GM12878 (cell line): ENCODE measurements at regions not wholly inside any gene's neighbourhood (a gene's known extent, or its start where the extent isn't known, plus 50 kb on each side); places are given as distances from the start of the nearest gene placed in this dataset.

Source experiments
- ATAC-seq: fragments of 200-7000 bp; cut with Tn5 transposase; 3 replicates; pipeline ENCODE4 v1.9.1; 2020; ENCODE audit warnings: mild to moderate bottlenecking, moderate library complexity
- BruUV-seq: library from RNA; stranded (reverse); fragments of 400-500 nt; replicated peaks from 2 replicates; lab custom pipeline; 2021; lab: Mats Ljungman, UMichigan
- CTCF ChIA-PET: fragments of 300-600 bp; sonication (Branson Sonifier 250); formaldehyde crosslinking; extraction: SDS; loops from one replicate; lab custom pipeline; 2021; ENCODE audit warnings: inconsistent platforms; lab: Yijun Ruan, JAX
- POLR2A ChIA-PET: fragments of 350-600 bp; formaldehyde crosslinking; extraction: SDS; loops from one replicate; lab custom pipeline; 2021; ENCODE audit warnings: inconsistent platforms; lab: Charles Lee
- RAD21 ChIA-PET: fragments of 300-600 bp; sonication (Branson Sonifier 250); formaldehyde crosslinking; loops from one replicate; lab custom pipeline; 2023; ENCODE audit warnings: antibody characterized with exemption; ENCODE audit not compliant: unreplicated experiment; lab: Charles Lee
- SMC1A ChIA-PET: fragments of 300-600 bp; sonication (Branson Sonifier 250); formaldehyde crosslinking; loops from one replicate; lab custom pipeline; 2023; ENCODE audit not compliant: unreplicated experiment, uncharacterized antibody; lab: Charles Lee
- DNase-seq: peaks from one replicate; pipeline ENCODE4 v3.0.0-alpha.2; 2011; ENCODE audit warnings: low read depth, low spot score
- FAIRE-seq: peaks from 3 replicates; lab custom pipeline; 2011; peaks lifted over from hg19 to GRCh38; lab: Jason Lieb, UNC
- H2AFZ ChIP-seq: 2 replicates; pipeline ENCODE4 v1.6.0; 2011; ENCODE audit warnings: low read depth, low read length, control low read depth; ENCODE audit not compliant: control insufficient read depth
- H3K27ac ChIP-seq: 2 replicates; pipeline ENCODE4 v1.5.1; 2011; ENCODE audit warnings: control low read depth; ENCODE audit not compliant: control insufficient read depth, insufficient read depth
- H3K27me3 ChIP-seq, 2 experiments: replicated peaks in 1 of 2; 2 replicates each; pipeline versions ENCODE4 v1.6.0 to v1.6.1; 2011; ENCODE audit warnings: low read length in 1 of 2; ENCODE audit not compliant: control insufficient read depth in 2 of 2, insufficient read depth in 2 of 2
- H3K36me3 ChIP-seq, 2 experiments: 2 replicates each; pipeline ENCODE4 v1.5.1; 2011; ENCODE audit warnings: low read length in 1 of 2; ENCODE audit not compliant: control insufficient read depth in 2 of 2, insufficient read depth in 2 of 2
- H3K4me1 ChIP-seq: 2 replicates; pipeline ENCODE4 v1.6.1; 2011; ENCODE audit warnings: mild to moderate bottlenecking, low read length, moderate library complexity, mixed read lengths; ENCODE audit not compliant: control insufficient read depth, insufficient read depth
- H3K4me2 ChIP-seq: 2 replicates; pipeline ENCODE4 v1.6.0; 2011; ENCODE audit warnings: control low read depth; ENCODE audit not compliant: control insufficient read depth, insufficient read depth
- H3K4me3 ChIP-seq: fragments of 200-600 bp; sonication (generic); 2 replicates; pipeline ENCODE4 v1.5.1; 2016
- H3K79me2 ChIP-seq: 2 replicates; pipeline ENCODE4 v1.6.0; 2011; ENCODE audit warnings: low read length; ENCODE audit not compliant: control insufficient read depth, insufficient read depth
- H3K9ac ChIP-seq: 2 replicates; pipeline ENCODE4 v1.8.0; 2011; ENCODE audit warnings: low read length, control low read depth, mixed read lengths; ENCODE audit not compliant: control insufficient read depth, insufficient read depth
- H3K9me3 ChIP-seq: replicated peaks from 3 replicates; pipeline ENCODE4 v1.5.1; 2011; ENCODE audit warnings: mild to moderate bottlenecking, low read length; ENCODE audit not compliant: control insufficient read depth, insufficient read depth
- H4K20me1 ChIP-seq: 2 replicates; pipeline ENCODE4 v1.6.0; 2011; ENCODE audit not compliant: control insufficient read depth, insufficient read depth
- BHLHE40 ChIP-seq, 2 experiments: fragments of 450-650 bp in 1 of 2; IDR thresholded peaks; 2 replicates each; pipeline ENCODE4 v1.6.1; 2011 to 2017; ENCODE audit warnings: low read depth in 2 of 2, borderline replicate concordance in 1 of 2, improper control_type of control experiment in 1 of 2, low read length in 1 of 2, mild to moderate bottlenecking in 1 of 2
- CEBPB ChIP-seq, 2 experiments: fragments of 150-350 bp in 1 of 2; IDR thresholded peaks; 2 replicates each; pipeline ENCODE4 v1.6.1; 2012 to 2014; ENCODE audit warnings: low read depth in 2 of 2, low read length in 2 of 2, borderline replicate concordance in 1 of 2, inconsistent platforms in 1 of 2
- MEF2A ChIP-seq: IDR thresholded peaks from 2 replicates; pipeline ENCODE4 v1.6.1; 2011; ENCODE audit warnings: low read depth, mild to moderate bottlenecking, low read length, moderate library complexity; ENCODE audit not compliant: insufficient read depth
- NFIC ChIP-seq: IDR thresholded peaks from 2 replicates; pipeline ENCODE4 v1.6.1; 2012; ENCODE audit warnings: low read depth, mild to moderate bottlenecking, inconsistent platforms, low read length, moderate library complexity
- NR2F1 ChIP-seq: fragments of 450-650 bp; conservative IDR thresholded peaks from 2 replicates; pipeline ENCODE4 v1.6.1; 2017; ENCODE audit warnings: mild to moderate bottlenecking
- PRDM15 ChIP-seq: fragments of 450-650 bp; formaldehyde crosslinking; IDR thresholded peaks from 2 replicates; pipeline ENCODE4 v1.4.0; 2020; ENCODE audit warnings: mild to moderate bottlenecking, moderate library complexity
- SIX5 ChIP-seq: IDR thresholded peaks from 2 replicates; pipeline ENCODE4 v1.6.1; 2011; ENCODE audit warnings: mild to moderate bottlenecking, low read depth, low read length, moderate library complexity; ENCODE audit not compliant: severe bottlenecking
- ZBTB4 ChIP-seq: fragments of 450-650 bp; formaldehyde crosslinking; IDR thresholded peaks from 2 replicates; pipeline ENCODE4 v1.4.0; 2022; ENCODE audit warnings: mild to moderate bottlenecking, moderate library complexity
- ZNF207 ChIP-seq: fragments of 450-650 bp; IDR thresholded peaks from 2 replicates; pipeline ENCODE4 v1.6.1; 2014; ENCODE audit warnings: antibody characterized with exemption, mild to moderate bottlenecking, borderline replicate concordance
- WGBS: methylation state at CpG from one replicate; pipeline ENCODE4 v1.1.6; 2016; ENCODE audit warnings: low lambda C conversion rate; ENCODE audit not compliant: insufficient replicate concordance, insufficient coverage; ENCODE audit errors: missing lambda C conversion rate; 5-methylcytosine and 5-hydroxymethylcytosine counted together
- in situ Hi-C: fragments of 300-500 bp; cut with MboI; formaldehyde crosslinking; loops from 9 replicates; pipeline ENCODE4 v1.14.3; 2018; ENCODE audit warnings: mixed read lengths
- intact Hi-C: fragments of 100-400 bp; cut with micrococcal nuclease; formaldehyde crosslinking; loops from one replicate; pipeline ENCODE4 v1.14.2; 2022; ENCODE audit not compliant: unreplicated experiment

- no peaks in the 10 kb centered on the region for H3K36me3 ChIP-seq
- H4K20me1 ChIP-seq = no peaks in the 10 kb centered on the region
- H3K27ac ChIP-seq = no peak overlapping the region
- in situ Hi-C loops = no loop called here
- H3K4me1 ChIP-seq = no peaks in the 10 kb centered on the region
- TF ChIP-seq ZNF207 (no peak), BHLHE40 (IDR thresholded peaks at IDR 0.05; ENCODE audit: borderline replicate concordance in 1 of 2, low read depth in 2 of 2, low read length in 1 of 2) (no peak), CEBPB (IDR thresholded peaks at IDR 0.05; ENCODE audit: borderline replicate concordance in 1 of 2, low read depth in 2 of 2, low read length in 2 of 2) (no peak), NR2F1 (no peak), SIX5 (no peak), PRDM15 (CRISPR knock-in tag) (no peak), ZBTB4 (CRISPR knock-in tag) (no peak), NFIC (no peak), MEF2A (no peak)
- POLR2A ChIA-PET = no interaction called here
- SMC1A ChIA-PET = no interaction called here
- RAD21 ChIA-PET = no interaction called here
- no peaks in the 10 kb centered on the region for H3K27me3 ChIP-seq
- H3K4me2 ChIP-seq = no peak overlapping the region
- ATAC-seq = no peak
- WGBS = 0% methylated on average over 1 of the region's 1 CpG
- no peak for FAIRE-seq
- H3K9me3 ChIP-seq = no peaks in the 10 kb centered on the region
- no peak overlapping the region for H2AFZ ChIP-seq
- no TSS peak for BruUV-seq
- no peaks in the 10 kb centered on the region for H3K79me2 ChIP-seq
- H3K9ac ChIP-seq = no peak overlapping the region
- H3K4me3 ChIP-seq = no peak overlapping the region
- DNase-seq = no peak
- CTCF ChIA-PET = no interaction called here
- intact Hi-C loops = no loop called here
Observed at GRCh38 chr18:3368193-3368592, 81.8 kb upstream of the TGIF1 start.
